Upper lobe of left lung (tissue), 6 donors: ENCODE measurements at regions not wholly inside any gene's neighbourhood (a gene's known extent, or its start where the extent isn't known, plus 50 kb on each side); places are given as distances from the start of the nearest gene placed in this dataset.

Experiments used
- ATAC-seq, 2 donors: fragments of 200-7000 bp; cut with Tn5 transposase; one replicate each; pipeline ENCODE4 v1.9.1; 2022; ENCODE audit warnings: mild to moderate bottlenecking in 2 of 2, moderate library complexity in 2 of 2; ENCODE audit not compliant: low FRiP score in 2 of 2
- DNase-seq, 2 donors: peaks; one replicate each; pipeline ENCODE4 v3.0.0-alpha.2; 2019 to 2020
- H3K27ac ChIP-seq, 4 donors: fragments of 200-600 bp; sonication (generic); one replicate each; pipeline ENCODE4 v1.5.1; 2016 to 2019
- H3K27me3 ChIP-seq, 4 donors: fragments of 200-600 bp; sonication (generic); one replicate each; pipeline ENCODE4 v1.5.1; 2017 to 2019
- H3K36me3 ChIP-seq, 4 donors: fragments of 200-600 bp; sonication (generic); one replicate each; pipeline ENCODE4 v1.5.1; 2016 to 2019
- H3K4me1 ChIP-seq, 4 donors: fragments of 200-600 bp; sonication (generic); one replicate each; pipeline ENCODE4 v1.5.1; 2018 to 2019
- H3K4me3 ChIP-seq, 4 donors: fragments of 200-600 bp; sonication (generic); one replicate each; pipeline ENCODE4 v1.5.1; 2017 to 2019; ENCODE audit warnings: mild to moderate bottlenecking in 2 of 4, moderate library complexity in 1 of 4
- H3K9me3 ChIP-seq, 4 donors: fragments of 200-600 bp; sonication (generic); one replicate each; pipeline ENCODE4 v1.5.1; 2018 to 2019
- EP300 ChIP-seq, 4 donors: sonication (generic); formaldehyde crosslinking; IDR thresholded peaks; one replicate each; pipeline ENCODE4 v1.5.1; 2017; ENCODE audit warnings: antibody characterized with exemption in 4 of 4, control low read depth in 2 of 4
- POLR2A ChIP-seq, 4 donors: fragments of 450-650 bp; IDR thresholded peaks; one replicate each; pipeline ENCODE4 v1.5.1; 2016 to 2017; ENCODE audit warnings: antibody characterized with exemption in 4 of 4, mild to moderate bottlenecking in 2 of 4
- POLR2AphosphoS5 ChIP-seq, 2 donors: sonication (generic); formaldehyde crosslinking; IDR thresholded peaks; one replicate each; pipeline ENCODE4 v1.5.1; 2017; ENCODE audit warnings: antibody characterized with exemption in 2 of 2
- WGBS, 2 donors: methylation state at CpG; one replicate each; pipeline ENCODE4 v1.1.5; 2017 to 2018; 5-methylcytosine and 5-hydroxymethylcytosine counted together
- TF ChIP-seq, protein P1 (sequence below), 6 experiments: fragments of 450-650 bp in 4 of 6; fragments of 200-600 bp in 2 of 6; sonication (generic) in 2 of 6; IDR thresholded peaks; one replicate each; pipeline ENCODE4 v1.5.1; 2016 to 2019; ENCODE audit warnings: antibody characterized with exemption in 6 of 6
- donor health status: DM: no; HTN: no; CAD: no; lungs with moderate emphysema.
- donor health status: DM: no; HTN: yes; CAD: no; lungs with severe emphysema.

DNA sequence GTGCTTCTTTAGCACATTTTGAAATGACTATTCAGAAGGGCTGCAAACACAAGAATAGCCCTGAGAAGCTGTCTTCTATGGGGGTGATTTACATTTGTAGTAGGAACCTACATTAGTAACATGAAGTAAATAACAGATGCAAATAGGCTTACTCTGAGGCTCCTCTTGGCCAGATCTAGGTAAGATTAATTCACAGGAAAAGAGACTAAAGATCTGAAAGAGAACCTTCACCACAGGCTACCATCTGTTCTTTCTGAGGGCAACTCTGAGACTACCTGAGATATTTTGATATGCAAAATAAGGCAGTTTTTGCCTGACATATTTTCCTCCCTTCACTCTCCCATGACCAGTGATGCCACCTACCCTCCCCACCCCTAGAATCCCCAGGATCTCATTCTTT is 1267.8 kb downstream of the PLA2G4A start:
- ATAC-seq (no peak), DNase-seq (no peak)
- Histone ChIP-seq H3K9me3 (no peaks in the 10 kb centered on the region), H3K4me1 (no peaks in the 10 kb centered on the region), H3K4me3 (no peak overlapping the region), H3K36me3 (no peaks in the 10 kb centered on the region), H3K27me3 (no peaks in the 10 kb centered on the region), H3K27ac (no peak overlapping the region)
- no peak for TF ChIP-seq POLR2AphosphoS5 (IDR thresholded peaks at IDR 0.05)
- TF ChIP-seq, protein P1, sequence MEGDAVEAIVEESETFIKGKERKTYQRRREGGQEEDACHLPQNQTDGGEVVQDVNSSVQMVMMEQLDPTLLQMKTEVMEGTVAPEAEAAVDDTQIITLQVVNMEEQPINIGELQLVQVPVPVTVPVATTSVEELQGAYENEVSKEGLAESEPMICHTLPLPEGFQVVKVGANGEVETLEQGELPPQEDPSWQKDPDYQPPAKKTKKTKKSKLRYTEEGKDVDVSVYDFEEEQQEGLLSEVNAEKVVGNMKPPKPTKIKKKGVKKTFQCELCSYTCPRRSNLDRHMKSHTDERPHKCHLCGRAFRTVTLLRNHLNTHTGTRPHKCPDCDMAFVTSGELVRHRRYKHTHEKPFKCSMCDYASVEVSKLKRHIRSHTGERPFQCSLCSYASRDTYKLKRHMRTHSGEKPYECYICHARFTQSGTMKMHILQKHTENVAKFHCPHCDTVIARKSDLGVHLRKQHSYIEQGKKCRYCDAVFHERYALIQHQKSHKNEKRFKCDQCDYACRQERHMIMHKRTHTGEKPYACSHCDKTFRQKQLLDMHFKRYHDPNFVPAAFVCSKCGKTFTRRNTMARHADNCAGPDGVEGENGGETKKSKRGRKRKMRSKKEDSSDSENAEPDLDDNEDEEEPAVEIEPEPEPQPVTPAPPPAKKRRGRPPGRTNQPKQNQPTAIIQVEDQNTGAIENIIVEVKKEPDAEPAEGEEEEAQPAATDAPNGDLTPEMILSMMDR (IDR thresholded peaks at IDR 0.05), result no peak
- TF ChIP-seq POLR2A (IDR thresholded peaks at IDR 0.05), result no peak
- TF ChIP-seq EP300 (IDR thresholded peaks at IDR 0.05), result no peak

DNA sequence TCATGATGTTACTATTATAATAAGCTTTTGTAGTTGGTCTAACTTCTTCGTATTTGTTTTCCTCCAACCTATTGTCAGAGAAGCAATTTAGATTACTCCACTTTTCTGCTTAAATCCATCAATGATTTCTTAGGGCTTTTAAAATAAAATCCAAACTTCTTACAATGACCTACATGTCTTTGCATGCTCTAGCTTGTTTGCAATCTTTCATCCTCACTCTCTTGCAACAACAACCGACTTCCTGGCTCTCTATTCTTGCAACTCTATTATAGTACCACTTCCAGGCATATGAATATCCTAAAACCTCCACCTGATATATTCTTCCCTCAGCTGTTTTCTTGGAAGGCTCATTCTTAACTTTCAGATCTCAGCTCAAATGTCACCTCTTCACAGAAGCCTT is 1288.7 kb downstream of the PLA2G4A start:
- no peaks in the 10 kb centered on the region for H3K4me1 ChIP-seq
- 59 to 70% methylated on average over 2 of the region's 2 CpGs for WGBS, 2 donors
- DNase-seq (no peak), ATAC-seq (no peak)
- H3K4me3 ChIP-seq, result no peak overlapping the region
- no peaks in the 10 kb centered on the region for H3K27me3 ChIP-seq
- H3K9me3 ChIP-seq, result no peaks in the 10 kb centered on the region
- H3K36me3 ChIP-seq, result no peaks in the 10 kb centered on the region
- no peak overlapping the region for H3K27ac ChIP-seq
- TF ChIP-seq, protein P1 (IDR thresholded peaks at IDR 0.05), result no peak
- TF ChIP-seq POLR2AphosphoS5 (IDR thresholded peaks at IDR 0.05) (no peak), POLR2A (IDR thresholded peaks at IDR 0.05) (no peak), EP300 (IDR thresholded peaks at IDR 0.05) (no peak)

DNA sequence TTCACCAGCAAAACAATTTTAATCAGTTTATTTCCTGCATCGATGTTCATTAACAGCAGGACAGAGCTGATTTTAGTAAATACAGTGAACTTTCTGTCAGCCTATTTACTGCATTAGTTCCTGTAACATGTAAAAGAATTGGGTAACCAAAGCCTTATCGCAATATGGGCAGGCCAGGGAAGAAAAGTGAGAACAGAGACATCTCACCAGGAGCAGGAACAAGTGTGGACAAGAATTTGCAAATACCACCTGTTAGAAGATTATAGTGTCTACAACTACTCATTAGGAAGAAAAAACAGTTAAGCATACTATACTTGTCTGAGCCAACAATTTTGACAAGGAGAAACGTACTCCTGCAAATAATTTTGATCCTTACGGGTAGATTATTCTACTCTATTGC is 1293.9 kb downstream of the PLA2G4A start:
- no peak for TF ChIP-seq EP300 (IDR thresholded peaks at IDR 0.05)
- no peak for TF ChIP-seq POLR2A (IDR thresholded peaks at IDR 0.05)
- no peak for TF ChIP-seq POLR2AphosphoS5 (IDR thresholded peaks at IDR 0.05)
- TF ChIP-seq, protein P1 (IDR thresholded peaks at IDR 0.05), result no peak
- Histone ChIP-seq H3K27ac (no peak overlapping the region), H3K4me3 (no peak overlapping the region), H3K27me3 (no peaks in the 10 kb centered on the region), H3K4me1 (no peaks in the 10 kb centered on the region), H3K9me3 (no peaks in the 10 kb centered on the region), H3K36me3 (no peaks in the 10 kb centered on the region)
- ATAC-seq (no peak), DNase-seq (no peak)
- WGBS, 2 donors, result 76 to 79% methylated on average over 4 of the region's 4 CpGs

DNA sequence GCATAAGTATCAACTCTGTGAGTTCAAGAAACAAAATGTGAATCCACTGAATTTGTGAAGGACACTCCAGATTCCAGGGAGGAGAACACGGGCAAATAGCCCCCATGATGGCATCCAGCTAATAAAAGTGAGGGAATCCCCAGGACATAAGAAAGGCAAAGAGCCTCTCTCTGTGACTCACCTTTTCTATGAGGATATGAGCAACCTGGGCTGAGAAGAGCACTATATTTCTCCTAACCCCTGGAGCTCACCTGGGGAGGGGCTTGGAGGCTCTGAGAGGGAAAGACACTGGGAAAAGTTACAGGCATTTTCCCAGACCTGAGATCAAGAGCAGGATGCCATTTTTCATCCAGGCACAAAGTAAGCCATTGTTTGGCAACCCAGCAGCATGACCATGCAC is 1298.8 kb downstream of the PLA2G4A start:
- WGBS, 2 donors, result 59 to 60% methylated on average over 1 of the region's 1 CpG
- H3K27ac ChIP-seq, result no peak overlapping the region
- no peak for ATAC-seq
- TF ChIP-seq POLR2A (IDR thresholded peaks at IDR 0.05), result no peak
- TF ChIP-seq, protein P1 (IDR thresholded peaks at IDR 0.05), result no peak
- H3K27me3 ChIP-seq, result no peaks in the 10 kb centered on the region
- no peaks in the 10 kb centered on the region for H3K4me1 ChIP-seq
- no peak overlapping the region for H3K4me3 ChIP-seq
- DNase-seq, result no peak
- peaks cover 0 to 10% (median 2%) of the 10 kb centered on the region in 4 donors for H3K9me3 ChIP-seq
- no peaks in the 10 kb centered on the region for H3K36me3 ChIP-seq

DNA sequence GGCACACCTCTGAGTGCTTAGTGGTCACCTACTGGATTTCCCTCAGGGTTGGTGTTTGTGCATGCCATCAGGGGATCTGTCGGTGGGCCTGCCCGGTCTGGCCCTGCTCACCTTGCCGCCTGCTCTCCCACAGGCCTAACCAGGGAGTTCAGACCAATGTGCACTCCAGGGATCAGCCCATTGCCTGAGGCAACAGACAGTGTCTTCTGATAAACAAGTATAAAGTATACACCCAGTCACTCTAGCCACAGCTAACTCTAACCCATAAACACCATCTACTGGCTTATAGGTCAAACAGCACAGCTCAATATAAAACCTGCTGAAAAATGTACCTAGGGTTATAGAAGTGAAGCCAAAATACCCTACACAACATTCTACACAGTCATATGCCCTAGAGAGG is 1300.0 kb downstream of the PLA2G4A start:
- ATAC-seq, result no peak
- H3K4me3 ChIP-seq, result no peak overlapping the region
- peak in 1 of 2 donors; percentile 40 for DNase-seq
- no peaks in the 10 kb centered on the region for H3K4me1 ChIP-seq
- H3K27me3 ChIP-seq, result no peaks in the 10 kb centered on the region
- 91 to 96% methylated on average over 3 of the region's 3 CpGs for WGBS, 2 donors
- H3K9me3 ChIP-seq, result peaks cover 0 to 10% (median 2%) of the 10 kb centered on the region in 4 donors
- H3K27ac ChIP-seq, result no peak overlapping the region
- H3K36me3 ChIP-seq, result no peaks in the 10 kb centered on the region
- TF ChIP-seq EP300 (IDR thresholded peaks at IDR 0.05) (no peak), POLR2A (IDR thresholded peaks at IDR 0.05) (no peak), POLR2AphosphoS5 (IDR thresholded peaks at IDR 0.05) (no peak)
- TF ChIP-seq, protein P1 (IDR thresholded peaks at IDR 0.05), result no peak
